Astrocyte (in vitro differentiated cells and primary cell): ENCODE measurements at regions not wholly inside any gene's neighbourhood (a gene's known extent, or its start where the extent isn't known, plus 50 kb on each side); places are given as distances from the start of the nearest gene placed in this dataset.

Source experiments
- DNase-seq: peaks from one replicate; pipeline ENCODE4 v3.0.0-alpha.2; 2010; ENCODE audit warnings: low read depth
- FAIRE-seq: peaks from 2 replicates; lab custom pipeline; 2011; peaks lifted over from hg19 to GRCh38; lab: Jason Lieb, UNC
- H2AFZ ChIP-seq: 2 replicates; pipeline ENCODE4 v1.6.0; 2012; ENCODE audit warnings: low read depth, low read length, inconsistent platforms
- H3K27ac ChIP-seq: 2 replicates; pipeline ENCODE4 v1.5.1; 2011; ENCODE audit warnings: low read depth, low read length, inconsistent platforms
- H3K27me3 ChIP-seq: 2 replicates; pipeline ENCODE4 v1.6.0; 2011; ENCODE audit warnings: low read length, inconsistent platforms; ENCODE audit not compliant: insufficient read depth
- H3K36me3 ChIP-seq: 2 replicates; pipeline ENCODE4 v1.5.1; 2011; ENCODE audit warnings: low read length, inconsistent platforms; ENCODE audit not compliant: insufficient read depth
- H3K4me1 ChIP-seq: 2 replicates; pipeline ENCODE4 v1.5.1; 2011; ENCODE audit warnings: low read length, inconsistent platforms; ENCODE audit not compliant: insufficient read depth
- H3K4me2 ChIP-seq: 2 replicates; pipeline ENCODE4 v1.6.0; 2012; ENCODE audit warnings: low read length, inconsistent platforms
- H3K4me3 ChIP-seq: 2 replicates; pipeline ENCODE4 v1.5.1; 2011; ENCODE audit warnings: low read depth, mild to moderate bottlenecking, low read length, inconsistent platforms; ENCODE audit not compliant: insufficient read depth
- H3K79me2 ChIP-seq: 2 replicates; pipeline ENCODE4 v1.6.0; 2012; ENCODE audit warnings: mild to moderate bottlenecking, low read length, inconsistent platforms; ENCODE audit not compliant: insufficient read depth
- H3K9ac ChIP-seq: 2 replicates; pipeline ENCODE4 v1.6.0; 2012; ENCODE audit warnings: mild to moderate bottlenecking, low read length, inconsistent platforms
- H3K9me3 ChIP-seq: 2 replicates; pipeline ENCODE4 v1.5.1; 2012; ENCODE audit warnings: low read depth, mild to moderate bottlenecking, low read length, inconsistent platforms; ENCODE audit not compliant: insufficient read depth
- H4K20me1 ChIP-seq: 2 replicates; pipeline ENCODE4 v1.6.0; 2012; ENCODE audit warnings: low read length, inconsistent platforms; ENCODE audit not compliant: insufficient read depth
- H3K27ac Mint-ChIP-seq: one replicate; pipeline ENCODE4 v1.8.0; 2021; ENCODE audit warnings: mild to moderate bottlenecking, mixed read lengths; ENCODE audit not compliant: unreplicated experiment
- H3K27me3 Mint-ChIP-seq: one replicate; pipeline ENCODE4 v1.8.0; 2021; ENCODE audit warnings: low read depth, mixed read lengths; ENCODE audit not compliant: unreplicated experiment
- H3K36me3 Mint-ChIP-seq: one replicate; pipeline ENCODE4 v1.8.0; 2021; ENCODE audit warnings: low read depth, mixed read lengths; ENCODE audit not compliant: unreplicated experiment
- H3K4me1 Mint-ChIP-seq: one replicate; pipeline ENCODE4 v1.8.0; 2021; ENCODE audit warnings: low read depth, mixed read lengths; ENCODE audit not compliant: unreplicated experiment
- H3K4me3 Mint-ChIP-seq: one replicate; pipeline ENCODE4 v1.8.0; 2021; ENCODE audit warnings: mild to moderate bottlenecking, moderate library complexity, mixed read lengths; ENCODE audit not compliant: unreplicated experiment
- H3K9me3 Mint-ChIP-seq: one replicate; pipeline ENCODE4 v1.8.0; 2021; ENCODE audit warnings: mild to moderate bottlenecking, mixed read lengths; ENCODE audit not compliant: unreplicated experiment
- CTCF ChIP-seq: IDR thresholded peaks from 2 replicates; pipeline ENCODE4 v1.5.1; 2011; ENCODE audit warnings: low read depth, mild to moderate bottlenecking, inconsistent platforms, low read length, moderate library complexity; ENCODE audit not compliant: insufficient read depth
- EZH2 ChIP-seq: IDR thresholded peaks from 2 replicates; pipeline ENCODE4 v1.6.1; 2012; ENCODE audit warnings: mild to moderate bottlenecking, low read length, inconsistent platforms; ENCODE audit not compliant: insufficient read depth

DNA sequence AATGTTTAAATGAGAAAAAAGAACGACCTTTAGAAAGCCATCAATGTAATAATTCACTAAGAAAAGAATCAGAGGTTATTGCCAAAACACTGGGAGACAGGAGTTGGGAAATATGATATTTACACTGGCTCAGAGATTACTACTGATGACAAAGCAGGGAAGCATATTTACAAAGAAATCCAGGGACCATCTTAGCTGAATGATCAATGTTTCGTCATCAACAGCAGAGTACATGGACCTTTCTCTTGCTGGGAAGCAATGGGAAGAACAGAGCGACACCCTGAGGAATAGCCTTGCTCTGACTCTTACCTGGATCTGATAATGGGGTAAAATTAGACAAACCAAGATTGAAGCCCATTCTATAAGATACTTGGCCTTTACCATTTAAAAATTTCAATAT lies 1293.5 kb downstream of the XPNPEP1 start:
- Histone ChIP-seq H3K4me1 (no peaks in the 10 kb centered on the region), H3K27ac (no peak overlapping the region), H3K9me3 (no peaks in the 10 kb centered on the region), H4K20me1 (no peaks in the 10 kb centered on the region), H3K9ac (no peak overlapping the region), H3K4me3 (no peak overlapping the region), H3K27me3 (no peaks in the 10 kb centered on the region), H2AFZ (no peak overlapping the region), H3K4me2 (no peak overlapping the region), H3K79me2 (no peaks in the 10 kb centered on the region), H3K36me3 (no peaks in the 10 kb centered on the region)
- FAIRE-seq (no peak), DNase-seq (peak; percentile 8)
- Mint-ChIP-seq H3K4me1 (peaks cover 14% of the 10 kb centered on the region), H3K4me3 (no peak overlapping the region), H3K9me3 (no peaks in the 10 kb centered on the region), H3K36me3 (no peaks in the 10 kb centered on the region), H3K27me3 (no peaks in the 10 kb centered on the region), H3K27ac (no peak overlapping the region)
- TF ChIP-seq CTCF, result no peak
- TF ChIP-seq EZH2, result no peak

GRCh38 chr10:108624052-108624451 lies 1299.3 kb downstream of the XPNPEP1 start:
- Mint-ChIP-seq H3K36me3 (no peaks in the 10 kb centered on the region), H3K27ac (no peak overlapping the region), H3K27me3 (no peaks in the 10 kb centered on the region), H3K9me3 (no peaks in the 10 kb centered on the region), H3K4me1 (no peaks in the 10 kb centered on the region), H3K4me3 (no peak overlapping the region)
- Histone ChIP-seq H4K20me1 (no peaks in the 10 kb centered on the region), H2AFZ (no peak overlapping the region), H3K36me3 (no peaks in the 10 kb centered on the region), H3K4me1 (no peaks in the 10 kb centered on the region), H3K4me3 (no peak overlapping the region), H3K27me3 (no peaks in the 10 kb centered on the region), H3K9me3 (no peaks in the 10 kb centered on the region), H3K79me2 (no peaks in the 10 kb centered on the region), H3K27ac (no peak overlapping the region), H3K9ac (no peak overlapping the region), H3K4me2 (no peak overlapping the region)
- DNase-seq (no peak), FAIRE-seq (no peak)
- TF ChIP-seq EZH2, result no peak
- TF ChIP-seq CTCF, result no peak

DNA sequence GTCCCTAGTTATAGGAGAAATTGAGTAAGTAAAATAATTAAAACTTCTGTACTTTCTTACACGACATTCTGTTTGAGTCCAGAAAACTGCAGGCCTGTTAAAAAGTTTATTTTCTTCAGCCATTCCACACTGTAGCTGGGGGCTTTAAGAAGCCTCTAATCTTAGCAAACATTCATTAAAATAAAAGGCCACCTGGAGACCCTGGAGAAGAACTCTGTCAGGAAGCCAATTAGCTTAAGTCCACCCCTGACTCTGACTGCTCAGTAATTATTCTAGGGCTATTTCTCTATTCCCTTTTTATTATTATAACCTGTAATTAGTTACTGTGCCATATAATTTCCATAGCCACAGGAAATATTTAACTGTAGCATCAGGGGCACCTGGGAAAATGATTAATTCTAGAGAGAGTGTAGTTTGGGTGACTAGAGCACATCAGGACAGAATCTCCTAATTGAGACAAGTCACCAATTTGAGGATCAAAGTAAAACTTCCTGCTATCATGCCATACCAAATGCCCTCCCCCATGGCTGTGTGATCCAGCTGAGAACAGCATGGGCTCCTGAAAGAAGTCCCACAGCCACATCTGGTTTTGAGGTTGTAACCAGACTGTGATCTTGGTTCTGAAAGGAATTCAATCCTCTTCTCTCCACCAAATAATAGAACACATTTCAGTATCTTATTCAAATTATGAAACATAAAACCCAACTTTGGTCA lies 1302.3 kb downstream of the XPNPEP1 start:
- H3K27ac Mint-ChIP-seq, result no peak overlapping the region
- TF ChIP-seq EZH2 (no peak), CTCF (no peak)
- no peaks in the 10 kb centered on the region for H3K27me3 ChIP-seq
- no peak for FAIRE-seq
- no peaks in the 10 kb centered on the region for H3K79me2 ChIP-seq
- H3K4me2 ChIP-seq, result no peak overlapping the region
- no peaks in the 10 kb centered on the region for H3K4me1 ChIP-seq
- H3K36me3 Mint-ChIP-seq, result no peaks in the 10 kb centered on the region
- H3K4me1 Mint-ChIP-seq, result peaks cover 4% of the 10 kb centered on the region
- H3K9me3 ChIP-seq, result no peaks in the 10 kb centered on the region
- no peak overlapping the region for H3K27ac ChIP-seq
- no peaks in the 10 kb centered on the region for H4K20me1 ChIP-seq
- H2AFZ ChIP-seq, result no peak overlapping the region
- no peaks in the 10 kb centered on the region for H3K36me3 ChIP-seq
- H3K4me3 Mint-ChIP-seq, result no peak overlapping the region
- DNase-seq, result no peak
- H3K4me3 ChIP-seq, result no peak overlapping the region
- H3K9ac ChIP-seq, result no peak overlapping the region
- no peaks in the 10 kb centered on the region for H3K9me3 Mint-ChIP-seq
- H3K27me3 Mint-ChIP-seq, result no peaks in the 10 kb centered on the region
